SU-DHL-6 (cell line): ENCODE measurements at regions not wholly inside any gene's neighbourhood (a gene's known extent, or its start where the extent isn't known, plus 50 kb on each side); places are given as distances from the start of the nearest gene placed in this dataset.

ENCODE experiments used
- H2AFZ ChIP-seq: fragments of 200-600 bp; sonication (generic); 2 replicates; pipeline ENCODE4 v1.6.1; 2014; ENCODE audit warnings: low read depth, mild to moderate bottlenecking, moderate library complexity, mixed read lengths, antibody characterized with exemption, low read length; ENCODE audit not compliant: severe bottlenecking
- H3F3A ChIP-seq: fragments of 200-600 bp; shearing (Covaris generic); 2 replicates; pipeline ENCODE4 v1.6.0; 2016; ENCODE audit warnings: antibody characterized with exemption, mild to moderate bottlenecking; ENCODE audit not compliant: insufficient read depth
- H3K27ac ChIP-seq: fragments of 200-600 bp; sonication (generic); 2 replicates; pipeline ENCODE4 v1.5.1; 2016; ENCODE audit warnings: low read depth, mild to moderate bottlenecking, low read length, moderate library complexity, mixed read lengths
- H3K27me3 ChIP-seq: fragments of 200-600 bp; sonication (generic), shearing (Covaris generic); 2 replicates; pipeline ENCODE4 v1.6.0; 2014; ENCODE audit warnings: mild to moderate bottlenecking, low read length
- H3K36me3 ChIP-seq: fragments of 200-600 bp; sonication (generic); 2 replicates; pipeline ENCODE4 v1.6.1; 2014; ENCODE audit warnings: mild to moderate bottlenecking, low read length, mixed read lengths
- H3K4me2 ChIP-seq: fragments of 300-600, 200-600 bp; shearing (Covaris generic), sonication (generic); 2 replicates; pipeline ENCODE4 v1.6.0; 2014; ENCODE audit warnings: low read length, low read depth, mild to moderate bottlenecking; ENCODE audit not compliant: poor library complexity, severe bottlenecking
- H3K4me3 ChIP-seq: fragments of 200-600 bp; sonication (generic); 2 replicates; pipeline ENCODE4 v1.5.1; 2014; ENCODE audit warnings: antibody characterized with exemption, low read length, mild to moderate bottlenecking, mixed read lengths; ENCODE audit not compliant: insufficient read depth, poor library complexity, severe bottlenecking
- H3K79me2 ChIP-seq: fragments of 200-600 bp; sonication (generic); 2 replicates; pipeline ENCODE4 v1.6.1; 2014; ENCODE audit warnings: mild to moderate bottlenecking, low read length, moderate library complexity; ENCODE audit not compliant: insufficient read depth
- H3K9ac ChIP-seq: fragments of 200-600 bp; sonication (generic); 2 replicates; pipeline ENCODE4 v1.7.0; 2014; ENCODE audit warnings: mild to moderate bottlenecking, low read length
- H3K9me2 ChIP-seq: fragments of 200-600 bp; sonication (generic); replicated peaks from 2 replicates; pipeline ENCODE4 v1.6.1; 2014; ENCODE audit warnings: low read length; ENCODE audit not compliant: insufficient read depth
- H3K9me3 ChIP-seq: fragments of 200-600 bp; sonication (generic); 2 replicates; pipeline ENCODE4 v1.6.1; 2014; ENCODE audit warnings: low read length, mixed read lengths; ENCODE audit not compliant: insufficient read depth
- H4K20me1 ChIP-seq: fragments of 200-600 bp; sonication (generic); 2 replicates; pipeline ENCODE4 v1.6.1; 2014; ENCODE audit warnings: low read depth, mild to moderate bottlenecking, antibody characterized with exemption, low read length, moderate library complexity, mixed read lengths
- CTCF ChIP-seq: fragments of 200-600 bp; sonication (generic); IDR thresholded peaks from one replicate; pipeline ENCODE4 v1.5.1; 2017; ENCODE audit warnings: antibody characterized with exemption, mild to moderate bottlenecking, low read length, moderate library complexity; ENCODE audit not compliant: insufficient read depth, poor library complexity, severe bottlenecking
- EZH2phosphoT487 ChIP-seq: fragments of 200-600 bp; sonication (generic), shearing (Covaris generic); conservative IDR thresholded peaks from 2 replicates; pipeline ENCODE4 v1.6.1; 2018; ENCODE audit warnings: mild to moderate bottlenecking, antibody characterized with exemption, low read length, moderate library complexity, mixed read lengths

GRCh38 chr5:117679046-117679445 lies 1104.4 kb upstream of the SEMA6A start:
- Histone ChIP-seq H3F3A (no peaks in the 10 kb centered on the region), H3K79me2 (no peaks in the 10 kb centered on the region), H3K36me3 (no peaks in the 10 kb centered on the region), H3K27me3 (no peaks in the 10 kb centered on the region), H3K9me2 (no peaks in the 10 kb centered on the region), H3K9me3 (no peaks in the 10 kb centered on the region), H3K4me3 (no peak overlapping the region), H3K4me2 (no peak overlapping the region), H3K9ac (no peak overlapping the region), H2AFZ (no peak overlapping the region), H3K27ac (no peak overlapping the region), H4K20me1 (no peaks in the 10 kb centered on the region)
- TF ChIP-seq EZH2phosphoT487: no peak
- TF ChIP-seq CTCF: no peak

- no peak overlapping the region for H3K4me3 ChIP-seq
- H4K20me1 ChIP-seq: no peaks in the 10 kb centered on the region
- TF ChIP-seq EZH2phosphoT487: no peak
- TF ChIP-seq CTCF: no peak
- H3K9me2 ChIP-seq: no peaks in the 10 kb centered on the region
- H3K9me3 ChIP-seq: no peaks in the 10 kb centered on the region
- H3F3A ChIP-seq: no peaks in the 10 kb centered on the region
- H3K79me2 ChIP-seq: no peaks in the 10 kb centered on the region
- H3K4me2 ChIP-seq: no peak overlapping the region
- no peaks in the 10 kb centered on the region for H3K27me3 ChIP-seq
- no peaks in the 10 kb centered on the region for H3K36me3 ChIP-seq
- no peak overlapping the region for H3K27ac ChIP-seq
- no peak overlapping the region for H3K9ac ChIP-seq
- no peak overlapping the region for H2AFZ ChIP-seq
Observed at GRCh38 chr5:117675646-117676045, 1101.0 kb upstream of the SEMA6A start.

GRCh38 chr5:117671551-117671950 lies 1096.9 kb upstream of the SEMA6A start:
- no peak for TF ChIP-seq CTCF
- no peak for TF ChIP-seq EZH2phosphoT487
- H3K9me2 ChIP-seq: no peaks in the 10 kb centered on the region
- no peaks in the 10 kb centered on the region for H4K20me1 ChIP-seq
- no peaks in the 10 kb centered on the region for H3K27me3 ChIP-seq
- no peak overlapping the region for H3K4me3 ChIP-seq
- H3K4me2 ChIP-seq: no peak overlapping the region
- H3F3A ChIP-seq: no peaks in the 10 kb centered on the region
- H3K27ac ChIP-seq: no peak overlapping the region
- no peak overlapping the region for H2AFZ ChIP-seq
- H3K79me2 ChIP-seq: no peaks in the 10 kb centered on the region
- no peaks in the 10 kb centered on the region for H3K36me3 ChIP-seq
- no peaks in the 10 kb centered on the region for H3K9me3 ChIP-seq
- H3K9ac ChIP-seq: no peak overlapping the region

GRCh38 chr5:117667105-117667504 lies 1092.5 kb upstream of the SEMA6A start:
- Histone ChIP-seq H3K4me3 (no peak overlapping the region), H3K27ac (no peak overlapping the region)

More at GRCh38 chr5:117667105-117667504, 1092.5 kb upstream of the SEMA6A start:
- Histone ChIP-seq H3K9me3 (no peaks in the 10 kb centered on the region), H3K9ac (no peak overlapping the region), H3K4me2 (no peak overlapping the region), H3K79me2 (no peaks in the 10 kb centered on the region), H2AFZ (no peak overlapping the region), H3F3A (no peaks in the 10 kb centered on the region), H3K27me3 (no peaks in the 10 kb centered on the region), H3K9me2 (no peaks in the 10 kb centered on the region), H3K36me3 (no peaks in the 10 kb centered on the region), H4K20me1 (no peaks in the 10 kb centered on the region)
- TF ChIP-seq CTCF: no peak
